SK-N-SH (cell line): ENCODE measurements at regions not wholly inside any gene's neighbourhood (a gene's known extent, or its start where the extent isn't known, plus 50 kb on each side); places are given as distances from the start of the nearest gene placed in this dataset.

ENCODE experiments used
- CTCF ChIP-seq: fragments of 200-600 bp; sonication (generic); IDR thresholded peaks from 2 replicates; pipeline ENCODE4 v1.6.1; 2017; ENCODE audit warnings: antibody characterized with exemption, mild to moderate bottlenecking, moderate library complexity
- ELF1 ChIP-seq: IDR thresholded peaks from 2 replicates; pipeline ENCODE4 v1.4.0; 2012
- EP300 ChIP-seq, 2 experiments: IDR thresholded peaks; 2 replicates each; pipeline versions ENCODE4 v1.4.0 to v1.6.1; 2012; ENCODE audit warnings: borderline replicate concordance in 1 of 2, low read depth in 1 of 2, low read length in 1 of 2
- EZH2phosphoT487 ChIP-seq: fragments of 200-600 bp; sonication (generic); IDR thresholded peaks from 2 replicates; pipeline ENCODE4 v1.6.1; 2017; ENCODE audit warnings: low read depth, mixed run types, mild to moderate bottlenecking, antibody characterized with exemption, moderate library complexity, borderline replicate concordance
- FOSL2 ChIP-seq: IDR thresholded peaks from 2 replicates; pipeline ENCODE4 v1.4.0; 2012; ENCODE audit warnings: low read depth, mild to moderate bottlenecking, moderate library complexity, borderline replicate concordance
- JUND ChIP-seq: IDR thresholded peaks from 2 replicates; pipeline ENCODE4 v1.4.0; 2012
- MAX ChIP-seq: IDR thresholded peaks from 2 replicates; pipeline ENCODE4 v1.4.0; 2012; ENCODE audit warnings: low read depth
- MXI1 ChIP-seq: IDR thresholded peaks from 2 replicates; pipeline ENCODE4 v1.6.1; 2012; ENCODE audit warnings: mild to moderate bottlenecking, low read depth, low read length, improper control_type of control experiment
- NFIC ChIP-seq: IDR thresholded peaks from 2 replicates; pipeline ENCODE4 v1.4.0; 2012; ENCODE audit warnings: borderline replicate concordance
- POLR2AphosphoS5 ChIP-seq: IDR thresholded peaks from 2 replicates; pipeline ENCODE4 v1.6.1; 2012; ENCODE audit warnings: low read depth, low read length
- REST ChIP-seq: IDR thresholded peaks from 2 replicates; pipeline ENCODE4 v1.6.1; 2012; ENCODE audit warnings: mild to moderate bottlenecking, low read depth, low read length, moderate library complexity
- TAF1 ChIP-seq: IDR thresholded peaks from 2 replicates; pipeline ENCODE4 v1.6.1; 2012; ENCODE audit warnings: low read depth, mild to moderate bottlenecking, low read length, moderate library complexity, borderline replicate concordance
- USF1 ChIP-seq: IDR thresholded peaks from 2 replicates; pipeline ENCODE4 v1.4.0; 2012; ENCODE audit warnings: low read depth, borderline replicate concordance

GRCh38 chr22:47727641-47728040, 965.2 kb downstream of the TBC1D22A start:
- no peak for TF ChIP-seq REST
- TF ChIP-seq CTCF, result no peak
- TF ChIP-seq ELF1, result no peak
- no peak for TF ChIP-seq EZH2phosphoT487
- no peak for TF ChIP-seq MXI1
- no peak for TF ChIP-seq JUND
- no peak for TF ChIP-seq POLR2AphosphoS5
- no peak for TF ChIP-seq EP300 (IDR thresholded peaks at IDR 0.05; ENCODE audit: borderline replicate concordance in 1 of 2, low read depth in 1 of 2, low read length in 1 of 2)
- no peak for TF ChIP-seq TAF1
- no peak for TF ChIP-seq MAX
- no peak for TF ChIP-seq NFIC
- TF ChIP-seq FOSL2, result no peak
- no peak for TF ChIP-seq USF1
